GM21360 (cell line): ENCODE measurements at regions not wholly inside any gene's neighbourhood (a gene's known extent, or its start where the extent isn't known, plus 50 kb on each side); places are given as distances from the start of the nearest gene placed in this dataset.

Experiments
- ATAC-seq: cut with Tn5 transposase; IDR thresholded peaks from one replicate; pipeline ENCODE4 v1.9.1; 2021; ENCODE audit warnings: mild to moderate bottlenecking, moderate library complexity; ENCODE audit not compliant: unreplicated experiment

DNA sequence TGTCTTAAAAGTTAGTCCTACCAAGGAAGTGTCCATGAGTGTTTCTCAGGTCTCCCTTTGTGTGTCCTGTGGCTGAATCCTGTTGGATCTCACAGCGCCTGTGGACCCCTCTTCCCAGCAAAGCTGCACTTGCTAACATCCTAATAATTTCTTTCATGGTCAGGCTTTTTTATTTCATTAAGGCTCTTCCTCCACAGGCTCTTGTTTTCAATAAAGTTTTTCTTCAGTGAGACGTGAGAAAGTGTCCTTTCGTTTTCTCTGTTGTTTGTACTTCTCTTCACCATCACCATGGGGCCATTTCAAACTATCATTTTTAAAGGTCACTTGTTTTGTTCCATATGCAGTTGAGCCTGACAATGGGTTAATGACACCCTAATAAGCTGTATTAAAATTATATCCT lies 231.5 kb downstream of the LMO4 start:
- no peak for ATAC-seq

GRCh38 chr1:87560601-87561360 lies 232.1 kb downstream of the LMO4 start:
- ATAC-seq = no peak

DNA sequence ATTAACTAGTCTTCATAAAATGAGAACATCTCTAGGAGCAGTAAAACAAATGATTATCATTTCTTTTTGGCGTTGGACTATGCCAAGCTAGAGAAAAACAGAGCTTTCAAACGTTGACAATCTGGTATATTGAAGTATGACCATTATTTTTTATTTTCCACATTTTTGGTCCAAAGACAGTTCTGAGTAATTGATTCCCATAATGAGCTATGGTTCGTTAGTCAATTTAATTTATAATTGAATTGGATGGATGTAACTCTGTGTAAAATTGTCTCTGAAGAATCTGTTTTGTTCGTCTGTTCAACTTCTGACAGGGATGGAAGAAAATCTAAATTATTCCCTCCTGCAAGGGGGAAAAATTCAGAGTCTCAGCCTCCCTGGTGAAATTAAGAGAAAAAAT lies 234.5 kb downstream of the LMO4 start:
- ATAC-seq = no peak

GRCh38 chr1:87565861-87566260 lies 237.2 kb downstream of the LMO4 start:
- ATAC-seq = no peak

DNA sequence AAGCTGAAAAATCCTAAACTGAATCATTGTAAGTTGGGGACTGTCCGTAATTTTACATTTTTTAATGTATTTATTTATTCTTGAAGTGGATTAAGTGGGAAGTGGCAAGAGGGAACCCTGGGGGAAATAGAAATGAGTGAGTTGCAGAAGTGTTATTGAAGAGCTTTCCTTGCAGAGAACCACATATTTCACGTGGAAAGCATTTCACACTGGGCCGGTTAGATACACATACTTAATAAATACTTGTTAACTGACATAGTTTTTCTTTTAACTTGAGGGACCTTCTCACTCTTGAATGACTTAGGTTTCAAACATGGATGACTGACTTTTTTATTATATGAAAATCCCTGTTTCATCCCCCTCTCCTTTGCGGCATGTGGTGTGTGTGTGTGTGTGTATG lies 239.3 kb downstream of the LMO4 start:
- ATAC-seq = no peak

DNA sequence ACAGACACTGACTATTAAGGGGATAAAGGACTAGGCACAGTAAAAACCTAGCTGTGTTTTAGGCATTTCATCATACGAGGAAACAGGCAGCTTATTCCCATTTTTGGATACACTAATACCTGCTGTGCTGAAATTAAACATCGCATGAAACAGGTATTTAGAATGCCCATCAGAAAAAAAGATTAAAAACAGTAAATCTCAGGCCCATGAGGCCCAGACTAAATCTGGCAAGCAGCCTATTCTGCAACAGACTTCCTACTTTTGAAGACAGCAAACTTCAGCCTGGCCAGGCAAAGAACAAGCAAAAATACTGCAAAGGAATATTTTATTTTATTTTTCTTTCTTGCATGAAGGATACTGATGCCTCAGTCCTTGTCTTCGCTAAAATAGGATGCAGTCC lies 240.2 kb downstream of the LMO4 start:
- ATAC-seq = no peak

DNA sequence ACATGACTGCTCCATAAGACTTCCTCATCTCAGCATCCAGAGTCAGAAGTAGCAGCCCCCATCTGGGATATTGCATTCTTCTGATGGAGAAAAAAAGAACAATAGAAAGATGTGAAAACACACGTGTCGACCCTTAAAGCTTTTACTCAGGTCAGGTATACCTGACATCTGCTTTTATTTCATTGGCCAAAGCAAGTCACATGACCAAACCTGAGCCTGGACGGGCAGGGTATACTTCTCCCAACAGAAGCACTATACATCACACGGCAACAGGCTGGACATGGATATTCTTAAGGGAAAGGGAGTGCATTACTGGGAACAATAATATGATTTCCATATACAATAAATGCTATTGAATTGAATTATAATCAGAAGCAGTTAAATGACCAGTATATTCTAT lies 243.3 kb downstream of the LMO4 start:
- ATAC-seq = no peak

- ATAC-seq = no peak
Measured at GRCh38 chr1:87572891-87573290, 244.2 kb downstream of the LMO4 start.

DNA sequence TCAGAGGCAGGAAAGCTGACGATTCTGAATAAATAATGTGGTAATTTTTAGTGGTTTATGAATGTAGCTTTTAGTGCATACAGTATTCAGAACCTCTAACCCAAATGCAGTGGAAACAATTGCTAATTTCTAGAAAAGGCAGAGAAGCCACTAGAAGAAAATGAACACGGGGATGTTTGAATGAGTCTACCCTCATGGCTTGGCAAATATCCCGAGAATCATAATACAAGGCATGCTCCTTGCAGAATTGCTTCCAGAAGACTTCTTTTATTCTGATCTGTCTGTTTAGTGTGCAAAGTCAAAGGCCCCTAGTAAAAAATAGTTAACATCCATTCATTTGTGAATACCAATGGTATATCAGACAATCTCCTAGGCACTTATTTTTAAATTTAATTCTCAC lies 246.8 kb downstream of the LMO4 start:
- no peak for ATAC-seq

- ATAC-seq = no peak
Measured at GRCh38 chr1:87578464-87578863, 249.8 kb downstream of the LMO4 start.

- no peak for ATAC-seq
Measured at GRCh38 chr1:87583459-87583858, 254.8 kb downstream of the LMO4 start.

- no peak for ATAC-seq
Measured at GRCh38 chr1:87584586-87584985, 255.9 kb downstream of the LMO4 start.

DNA sequence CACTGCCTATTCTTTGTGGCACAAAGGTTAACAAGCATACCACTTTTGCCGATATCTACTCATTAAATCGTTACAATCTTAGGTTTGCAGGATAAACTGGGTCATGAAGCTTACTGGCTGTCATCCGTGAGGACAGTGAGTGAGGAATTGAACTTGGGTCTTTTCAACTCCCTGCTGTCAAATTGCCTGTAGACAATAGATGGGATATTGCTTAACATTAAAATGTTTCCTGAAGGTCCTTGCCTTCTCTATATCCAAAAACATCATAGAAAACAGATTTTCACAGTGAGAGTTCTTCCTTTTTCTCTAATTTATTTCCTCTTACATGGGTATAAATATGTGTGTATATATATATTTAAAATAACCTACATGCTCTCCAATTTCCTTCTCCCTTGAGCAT lies 257.8 kb downstream of the LMO4 start:
- no peak for ATAC-seq

GRCh38 chr1:87588495-87588894 lies 259.8 kb downstream of the LMO4 start:
- peak; percentile 77 for ATAC-seq

DNA sequence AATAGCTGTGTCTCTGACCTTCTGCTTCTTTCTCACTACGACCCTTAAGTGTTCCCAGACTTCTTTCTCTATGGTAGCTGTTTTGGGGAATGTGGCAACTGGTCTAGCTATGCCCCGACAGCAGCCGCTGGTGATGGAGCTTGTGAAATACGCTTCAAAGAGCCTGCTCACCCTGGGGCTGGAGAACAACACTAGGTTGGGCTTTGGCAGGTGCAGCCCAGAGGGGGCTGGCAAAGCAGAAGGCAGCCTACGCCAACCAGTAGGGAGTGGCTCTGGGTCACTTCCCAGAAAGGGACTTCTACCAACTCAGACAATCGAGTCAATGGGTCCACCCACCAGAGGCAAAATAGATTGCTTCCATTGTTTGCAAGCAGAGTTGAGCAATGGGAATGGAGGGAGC lies 262.8 kb downstream of the LMO4 start:
- ATAC-seq = no peak

- ATAC-seq = peak; percentile 85
Measured at GRCh38 chr1:87592156-87592555, 263.5 kb downstream of the LMO4 start.

GRCh38 chr1:87594736-87595383 lies 266.2 kb downstream of the LMO4 start:
- no peak for ATAC-seq

DNA sequence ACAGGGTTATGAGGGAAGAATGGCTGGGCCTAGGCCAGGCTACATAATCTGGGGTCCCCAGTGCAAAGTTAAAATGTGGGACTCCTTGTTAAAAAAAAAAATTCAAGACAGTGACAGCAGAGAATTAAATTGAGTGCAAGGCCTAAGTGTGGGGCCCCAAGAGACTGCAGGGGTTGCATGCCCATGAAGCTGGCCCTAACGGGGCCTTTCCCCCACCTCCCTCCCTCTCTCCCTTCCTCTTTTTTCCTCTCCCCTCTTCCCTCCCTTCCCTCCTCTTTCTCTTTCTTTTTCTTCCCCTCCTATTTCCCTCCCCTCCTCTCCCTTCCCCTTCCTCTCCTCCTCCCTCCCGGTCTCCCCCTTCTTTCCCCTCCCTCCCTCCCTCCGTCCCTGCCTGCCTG lies 266.7 kb downstream of the LMO4 start:
- no peak for ATAC-seq

GRCh38 chr1:87598429-87598828 lies 269.7 kb downstream of the LMO4 start:
- no peak for ATAC-seq

GRCh38 chr1:87599569-87599968 lies 270.9 kb downstream of the LMO4 start:
- ATAC-seq = no peak

GRCh38 chr1:87600055-87600850 lies 271.6 kb downstream of the LMO4 start:
- no peak for ATAC-seq

- ATAC-seq = no peak
Measured at GRCh38 chr1:87600854-87601253, 272.2 kb downstream of the LMO4 start.
